Adrenal gland (tissue), 5 donors: ENCODE measurements at regions not wholly inside any gene's neighbourhood (a gene's known extent, or its start where the extent isn't known, plus 50 kb on each side); places are given as distances from the start of the nearest gene placed in this dataset.

ENCODE experiments used
- CTCF ChIP-seq, 6 experiments: fragments of 450-650 bp in 4 of 6; fragments of 200-600 bp in 2 of 6; sonication (generic) in 1 of 6; IDR thresholded peaks; 1 replicate in 5 of 6; 2 replicates in 1 of 6; pipeline versions ENCODE4 v1.5.1 to v1.8.0; 2016 to 2021; ENCODE audit warnings: antibody characterized with exemption in 6 of 6, mild to moderate bottlenecking in 2 of 6, moderate library complexity in 1 of 6
- POLR2A ChIP-seq, 2 donors: fragments of 450-650 bp; IDR thresholded peaks; one replicate each; pipeline ENCODE4 v1.6.1; 2017; ENCODE audit warnings: antibody characterized with exemption in 2 of 2, mild to moderate bottlenecking in 2 of 2, moderate library complexity in 1 of 2
- donor health status: DM: no; HTN: no; CAD: no.

GRCh38 chr9:87334366-87334765, 163.3 kb upstream of the DAPK1 start:
- TF ChIP-seq CTCF (IDR thresholded peaks at IDR 0.05), result no peak
- TF ChIP-seq POLR2A (IDR thresholded peaks at IDR 0.05), result no peak
